Osteoblast (primary cell): ENCODE measurements at regions not wholly inside any gene's neighbourhood (a gene's known extent, or its start where the extent isn't known, plus 50 kb on each side); places are given as distances from the start of the nearest gene placed in this dataset.

Source experiments
- DNase-seq: peaks from one replicate; pipeline ENCODE4 v3.0.0; 2011; ENCODE audit warnings: low spot score, mixed read lengths; ENCODE audit not compliant: insufficient read length; ENCODE audit errors: missing footprints
- H2AFZ ChIP-seq: 2 replicates; pipeline ENCODE4 v1.6.0; 2011; ENCODE audit warnings: mild to moderate bottlenecking, low read length
- H3K27ac ChIP-seq: 2 replicates; pipeline ENCODE4 v1.5.1; 2011; ENCODE audit warnings: mild to moderate bottlenecking, low read depth, low read length, moderate library complexity
- H3K27me3 ChIP-seq: 2 replicates; pipeline ENCODE4 v1.6.0; 2012; ENCODE audit warnings: mild to moderate bottlenecking, control low read depth, inconsistent platforms, low read length, moderate library complexity; ENCODE audit not compliant: insufficient read depth
- H3K36me3 ChIP-seq: 2 replicates; pipeline ENCODE4 v1.5.1; 2011; ENCODE audit warnings: mild to moderate bottlenecking, low read length, control low read depth, moderate library complexity; ENCODE audit not compliant: insufficient read depth
- H3K4me1 ChIP-seq: 2 replicates; pipeline ENCODE4 v1.5.1; 2011; ENCODE audit warnings: mild to moderate bottlenecking, low read length, control low read depth, moderate library complexity; ENCODE audit not compliant: insufficient read depth
- H3K4me2 ChIP-seq: 2 replicates; pipeline ENCODE4 v1.6.0; 2011; ENCODE audit warnings: mild to moderate bottlenecking, low read length; ENCODE audit not compliant: insufficient read depth
- H3K4me3 ChIP-seq: fragments of 200-600 bp; sonication (generic); 3 replicates; pipeline ENCODE4 v1.5.1; 2012; ENCODE audit warnings: mild to moderate bottlenecking, low read length, inconsistent platforms; ENCODE audit not compliant: insufficient read depth
- H3K79me2 ChIP-seq: 2 replicates; pipeline ENCODE4 v1.6.0; 2012; ENCODE audit warnings: mild to moderate bottlenecking, low read length, control low read depth, inconsistent platforms; ENCODE audit not compliant: insufficient read depth
- H3K9me3 ChIP-seq: 2 replicates; pipeline ENCODE4 v1.5.1; 2011; ENCODE audit warnings: low read depth, low read length, control low read depth
- H4K20me1 ChIP-seq: 2 replicates; pipeline ENCODE4 v1.6.0; 2012; ENCODE audit warnings: mild to moderate bottlenecking, low read length, control low read depth; ENCODE audit not compliant: insufficient read depth
- CTCF ChIP-seq: IDR thresholded peaks from 2 replicates; pipeline ENCODE4 v1.5.1; 2011; ENCODE audit warnings: mild to moderate bottlenecking, low read depth, low read length, moderate library complexity; ENCODE audit errors: extremely low read depth

GRCh38 chr3:80754969-80755368 is 987.2 kb upstream of the ROBO1 start:
- no peak overlapping the region for H3K4me3 ChIP-seq
- no peaks in the 10 kb centered on the region for H3K79me2 ChIP-seq
- no peak overlapping the region for H3K4me2 ChIP-seq
- no peak for TF ChIP-seq CTCF
- no peaks in the 10 kb centered on the region for H3K36me3 ChIP-seq
- H3K27me3 ChIP-seq = no peaks in the 10 kb centered on the region
- H3K9me3 ChIP-seq = peaks cover 4% of the 10 kb centered on the region
- H3K4me1 ChIP-seq = no peaks in the 10 kb centered on the region
- no peak overlapping the region for H2AFZ ChIP-seq
- no peak for DNase-seq
- no peak overlapping the region for H3K27ac ChIP-seq
- no peaks in the 10 kb centered on the region for H4K20me1 ChIP-seq

GRCh38 chr3:80753021-80753420 is 985.2 kb upstream of the ROBO1 start:
- no peak overlapping the region for H3K4me3 ChIP-seq
- TF ChIP-seq CTCF = no peak
- no peaks in the 10 kb centered on the region for H3K27me3 ChIP-seq
- H3K79me2 ChIP-seq = no peaks in the 10 kb centered on the region
- no peak overlapping the region for H3K4me2 ChIP-seq
- H3K36me3 ChIP-seq = no peaks in the 10 kb centered on the region
- no peak overlapping the region for H3K27ac ChIP-seq
- H4K20me1 ChIP-seq = no peaks in the 10 kb centered on the region
- peaks cover 4% of the 10 kb centered on the region for H3K9me3 ChIP-seq
- H2AFZ ChIP-seq = no peak overlapping the region
- DNase-seq = no peak
- no peaks in the 10 kb centered on the region for H3K4me1 ChIP-seq

- TF ChIP-seq CTCF = no peak
Observed at GRCh38 chr3:80750637-80751036, 982.8 kb upstream of the ROBO1 start.

GRCh38 chr3:80734920-80735319 is 967.1 kb upstream of the ROBO1 start:
- no peaks in the 10 kb centered on the region for H3K9me3 ChIP-seq
- DNase-seq = no peak
- H3K27me3 ChIP-seq = no peaks in the 10 kb centered on the region
- no peak overlapping the region for H3K27ac ChIP-seq
- no peak for TF ChIP-seq CTCF
- H3K79me2 ChIP-seq = no peaks in the 10 kb centered on the region
- H3K4me1 ChIP-seq = no peaks in the 10 kb centered on the region
- H3K4me3 ChIP-seq = no peak overlapping the region
- no peaks in the 10 kb centered on the region for H4K20me1 ChIP-seq
- H2AFZ ChIP-seq = no peak overlapping the region
- no peak overlapping the region for H3K4me2 ChIP-seq
- H3K36me3 ChIP-seq = no peaks in the 10 kb centered on the region

More at GRCh38 chr3:80750637-80751036, 982.8 kb upstream of the ROBO1 start:
- no peaks in the 10 kb centered on the region for H3K79me2 ChIP-seq
- H3K27ac ChIP-seq = no peak overlapping the region
- no peaks in the 10 kb centered on the region for H4K20me1 ChIP-seq
- no peak for DNase-seq
- H3K4me1 ChIP-seq = no peaks in the 10 kb centered on the region
- H2AFZ ChIP-seq = no peak overlapping the region
- H3K4me3 ChIP-seq = no peak overlapping the region
- H3K36me3 ChIP-seq = no peaks in the 10 kb centered on the region
- peaks cover 4% of the 10 kb centered on the region for H3K9me3 ChIP-seq
- no peaks in the 10 kb centered on the region for H3K27me3 ChIP-seq
- H3K4me2 ChIP-seq = no peak overlapping the region
